HEK293 (cell line): ENCODE measurements at regions not wholly inside any gene's neighbourhood (a gene's known extent, or its start where the extent isn't known, plus 50 kb on each side); places are given as distances from the start of the nearest gene placed in this dataset.

Experiments
- BCL11A ChIP-seq: fragments of 450-650 bp; formaldehyde crosslinking; IDR thresholded peaks from 2 replicates; pipeline ENCODE4 v1.5.1; 2016; ENCODE audit warnings: low read depth, missing biosample characterization, missing genetic modification characterization
- CTCF ChIP-seq: fragments of 450-650 bp; formaldehyde crosslinking; IDR thresholded peaks from 2 replicates; pipeline ENCODE4 v1.5.1; 2016; ENCODE audit warnings: missing biosample characterization, missing genetic modification characterization
- GLI4 ChIP-seq: fragments of 450-650 bp; formaldehyde crosslinking; IDR thresholded peaks from 2 replicates; pipeline ENCODE4 v1.5.1; 2016; ENCODE audit warnings: missing biosample characterization, missing genetic modification characterization
- KLF10 ChIP-seq: fragments of 450-650 bp; IDR thresholded peaks from 2 replicates; pipeline ENCODE4 v1.5.1; 2018; ENCODE audit warnings: missing biosample characterization, mild to moderate bottlenecking, missing genetic modification characterization
- SCRT2 ChIP-seq: fragments of 450-650 bp; formaldehyde crosslinking; IDR thresholded peaks from 2 replicates; pipeline ENCODE4 v1.5.1; 2016; ENCODE audit warnings: missing biosample characterization, missing genetic modification characterization
- TCF7L2 ChIP-seq: IDR thresholded peaks from 2 replicates; pipeline ENCODE4 v1.6.1; 2011; ENCODE audit warnings: low read depth, mild to moderate bottlenecking, inconsistent platforms, low read length, moderate library complexity, borderline replicate concordance
- YY1 ChIP-seq: fragments of 450-650 bp; formaldehyde crosslinking; IDR thresholded peaks from 2 replicates; pipeline ENCODE4 v1.5.1; 2018; ENCODE audit warnings: missing biosample characterization, missing genetic modification characterization
- ZBTB48 ChIP-seq: fragments of 450-650 bp; formaldehyde crosslinking; IDR thresholded peaks from 2 replicates; pipeline ENCODE4 v1.5.1; 2016; ENCODE audit warnings: missing biosample characterization, missing genetic modification characterization
- ZNF324 ChIP-seq: fragments of 450-650 bp; formaldehyde crosslinking; IDR thresholded peaks from 2 replicates; pipeline ENCODE4 v1.5.1; 2016; ENCODE audit warnings: missing biosample characterization, missing genetic modification characterization
- ZNF600 ChIP-seq: fragments of 450-650 bp; formaldehyde crosslinking; IDR thresholded peaks from 2 replicates; pipeline ENCODE4 v1.5.1; 2016; ENCODE audit warnings: missing biosample characterization, missing genetic modification characterization
- ZNF660 ChIP-seq: fragments of 450-650 bp; IDR thresholded peaks from 2 replicates; pipeline ENCODE4 v1.5.1; 2018; ENCODE audit warnings: missing biosample characterization, mild to moderate bottlenecking, missing genetic modification characterization
- ZNF670 ChIP-seq: fragments of 450-650 bp; formaldehyde crosslinking; IDR thresholded peaks from 2 replicates; pipeline ENCODE4 v1.5.1; 2016; ENCODE audit warnings: missing biosample characterization, missing genetic modification characterization, low read depth
- TF ChIP-seq, protein P1 (sequence below): fragments of 450-650 bp; formaldehyde crosslinking; IDR thresholded peaks from 2 replicates; pipeline ENCODE4 v1.5.1; 2016; ENCODE audit warnings: missing biosample characterization, missing genetic modification characterization
- TF ChIP-seq, protein P2 (sequence below): fragments of 450-650 bp; formaldehyde crosslinking; IDR thresholded peaks from 2 replicates; pipeline ENCODE4 v1.5.1; 2016; ENCODE audit warnings: missing biosample characterization, missing genetic modification characterization

GRCh38 chr5:29185558-29185957, 2007.9 kb upstream of the CDH6 start:
- TF ChIP-seq, protein P1, sequence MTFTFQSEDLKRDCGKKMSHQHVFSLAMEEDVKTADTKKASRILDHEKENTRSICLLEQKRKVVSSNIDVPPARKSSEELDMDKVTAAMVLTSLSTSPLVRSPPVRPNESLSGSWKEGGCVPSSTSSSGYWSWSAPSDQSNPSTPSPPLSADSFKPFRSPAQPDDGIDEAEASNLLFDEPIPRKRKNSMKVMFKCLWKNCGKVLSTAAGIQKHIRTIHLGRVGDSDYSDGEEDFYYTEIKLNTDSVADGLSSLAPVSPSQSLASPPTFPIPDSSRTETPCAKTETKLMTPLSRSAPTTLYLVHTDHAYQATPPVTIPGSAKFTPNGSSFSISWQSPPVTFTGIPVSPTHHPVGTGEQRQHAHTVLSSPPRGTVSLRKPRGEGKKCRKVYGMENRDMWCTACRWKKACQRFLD (tag by site-specific recombination), result no peak
- TF ChIP-seq CTCF (tag by site-specific recombination), result no peak
- TF ChIP-seq KLF10, result no peak
- TF ChIP-seq TCF7L2, result no peak
- no peak for TF ChIP-seq ZNF324 (tag by site-specific recombination)
- no peak for TF ChIP-seq ZNF670
- no peak for TF ChIP-seq ZBTB48
- TF ChIP-seq GLI4, result no peak
- no peak for TF ChIP-seq SCRT2 (tag by site-specific recombination)
- TF ChIP-seq ZNF660 (tag by site-specific recombination), result no peak
- no peak for TF ChIP-seq YY1
- TF ChIP-seq, protein P2, sequence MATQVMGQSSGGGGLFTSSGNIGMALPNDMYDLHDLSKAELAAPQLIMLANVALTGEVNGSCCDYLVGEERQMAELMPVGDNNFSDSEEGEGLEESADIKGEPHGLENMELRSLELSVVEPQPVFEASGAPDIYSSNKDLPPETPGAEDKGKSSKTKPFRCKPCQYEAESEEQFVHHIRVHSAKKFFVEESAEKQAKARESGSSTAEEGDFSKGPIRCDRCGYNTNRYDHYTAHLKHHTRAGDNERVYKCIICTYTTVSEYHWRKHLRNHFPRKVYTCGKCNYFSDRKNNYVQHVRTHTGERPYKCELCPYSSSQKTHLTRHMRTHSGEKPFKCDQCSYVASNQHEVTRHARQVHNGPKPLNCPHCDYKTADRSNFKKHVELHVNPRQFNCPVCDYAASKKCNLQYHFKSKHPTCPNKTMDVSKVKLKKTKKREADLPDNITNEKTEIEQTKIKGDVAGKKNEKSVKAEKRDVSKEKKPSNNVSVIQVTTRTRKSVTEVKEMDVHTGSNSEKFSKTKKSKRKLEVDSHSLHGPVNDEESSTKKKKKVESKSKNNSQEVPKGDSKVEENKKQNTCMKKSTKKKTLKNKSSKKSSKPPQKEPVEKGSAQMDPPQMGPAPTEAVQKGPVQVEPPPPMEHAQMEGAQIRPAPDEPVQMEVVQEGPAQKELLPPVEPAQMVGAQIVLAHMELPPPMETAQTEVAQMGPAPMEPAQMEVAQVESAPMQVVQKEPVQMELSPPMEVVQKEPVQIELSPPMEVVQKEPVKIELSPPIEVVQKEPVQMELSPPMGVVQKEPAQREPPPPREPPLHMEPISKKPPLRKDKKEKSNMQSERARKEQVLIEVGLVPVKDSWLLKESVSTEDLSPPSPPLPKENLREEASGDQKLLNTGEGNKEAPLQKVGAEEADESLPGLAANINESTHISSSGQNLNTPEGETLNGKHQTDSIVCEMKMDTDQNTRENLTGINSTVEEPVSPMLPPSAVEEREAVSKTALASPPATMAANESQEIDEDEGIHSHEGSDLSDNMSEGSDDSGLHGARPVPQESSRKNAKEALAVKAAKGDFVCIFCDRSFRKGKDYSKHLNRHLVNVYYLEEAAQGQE (tag by site-specific recombination), result no peak
- no peak for TF ChIP-seq ZNF600 (tag by site-specific recombination)
- TF ChIP-seq BCL11A (tag by site-specific recombination), result no peak
